ENCODE measurements at regions not wholly inside any gene's neighbourhood (a gene's known extent, or its start where the extent isn't known, plus 50 kb on each side); places are given as distances from the start of the nearest gene placed in this dataset.

DNA sequence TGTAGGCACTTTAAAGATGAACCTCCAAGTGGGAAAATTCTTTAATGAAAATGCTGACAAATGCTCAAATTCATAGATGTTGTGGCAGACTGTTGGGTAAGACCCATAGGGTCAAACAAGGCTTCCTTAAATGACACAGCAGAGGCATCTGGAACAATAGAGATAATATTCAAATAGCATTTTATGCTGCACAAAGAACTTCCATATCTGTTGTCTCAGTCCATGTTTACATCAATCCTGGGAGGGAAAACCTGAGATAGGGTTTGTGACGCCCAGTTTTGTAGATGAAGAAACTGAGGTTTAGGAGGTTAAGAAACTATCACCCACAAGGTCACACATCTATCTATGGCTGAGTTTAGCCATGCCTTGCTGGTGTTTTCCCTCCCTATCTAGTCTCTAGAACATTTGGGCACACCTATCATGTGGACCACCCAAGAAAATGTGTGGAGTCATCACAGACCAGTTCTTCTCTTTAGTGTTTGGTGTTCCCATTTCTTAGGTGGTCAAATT lies 106.4 kb downstream of the EHF start:
- Histone ChIP-seq H3K27me3 (ENCODE audit: insufficient read depth, low read length) (no peaks in the 10 kb centered on the region), H4K20me1 (ENCODE audit: insufficient read depth) (no peaks in the 10 kb centered on the region), H2AFZ (ENCODE audit: low read depth, low read length, poor library complexity, severe bottlenecking) (no peak overlapping the region), H3K4me2 (ENCODE audit: low read length) (no peak overlapping the region), H3K9me3 (ENCODE audit: control insufficient read depth in 1 of 2, insufficient read depth in 1 of 2, low read depth in 1 of 2, low read length in 2 of 2) (no peaks in the 10 kb centered on the region; a peak in 1 of 4 replicates), H3K4me1 (ENCODE audit: control insufficient read depth in 1 of 2, insufficient read depth in 2 of 2, low read length in 2 of 2) (peaks cover 0 to 11% of the 10 kb centered on the region in 2 experiments; a peak in 1 of 4 replicates), H3K4me3 (replicated peaks in 1 of 2; ENCODE audit: low read depth in 1 of 2, low read length in 2 of 2) (no peak overlapping the region), H3K79me2 (ENCODE audit: insufficient read depth, low read length) (no peaks in the 10 kb centered on the region), H3K9ac (ENCODE audit: low read length) (no peak overlapping the region), H3K27ac (ENCODE audit: low read depth, low read length) (no peak overlapping the region), H3K36me3 (ENCODE audit: control insufficient read depth in 1 of 2, insufficient read depth in 2 of 2, low read length in 2 of 2) (no peaks in the 10 kb centered on the region), H3K9me2 (ENCODE audit: insufficient read depth) (no peaks in the 10 kb centered on the region)
- TF ChIP-seq CEBPB (IDR thresholded peaks at IDR 0.05; ENCODE audit: low read depth) = no peak
- ATAC-seq (no peak), DNase-seq (ENCODE audit: low read depth, low spot score) (no peak)
- BruUV-seq (replicated peaks) = no TSS peak
- intact Hi-C loops (cut with micrococcal nuclease) = no loop called here
- RAD21 ChIA-PET (ENCODE audit: low non-redundant PET in 1 of 2, low total read pairs in 2 of 2, uncharacterized antibody in 2 of 2, unreplicated experiment in 2 of 2) = no interaction called here
- POLR2A ChIA-PET = no interaction called here
- CTCF ChIA-PET = no interaction called here

DNA sequence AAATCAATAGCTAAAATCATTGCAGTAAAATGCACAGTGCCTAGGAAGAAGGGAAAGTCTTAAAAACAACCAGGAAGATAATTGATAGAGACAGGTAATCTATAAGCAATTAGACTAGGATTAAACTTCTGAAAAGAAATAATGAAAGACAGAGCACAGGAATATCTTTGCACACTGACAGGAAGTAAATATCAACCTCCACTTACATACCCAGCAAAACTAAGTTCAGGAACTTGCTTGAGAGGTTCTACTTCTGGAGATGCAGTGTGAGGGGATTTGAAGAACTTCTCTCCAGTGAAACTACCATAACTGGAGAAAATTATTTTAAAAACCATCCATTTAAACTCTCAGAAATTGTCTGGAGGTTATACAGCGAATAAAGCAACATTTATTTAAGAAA lies 104.1 kb downstream of the EHF start:
- intact Hi-C loops (cut with micrococcal nuclease) = no loop called here
- Histone ChIP-seq H3K9me3 (ENCODE audit: control insufficient read depth in 1 of 2, insufficient read depth in 1 of 2, low read depth in 1 of 2, low read length in 2 of 2) (no peaks in the 10 kb centered on the region; a peak in 1 of 4 replicates), H3K9ac (ENCODE audit: low read length) (no peak overlapping the region), H3K27ac (ENCODE audit: low read depth, low read length) (no peak overlapping the region), H2AFZ (ENCODE audit: low read depth, low read length, poor library complexity, severe bottlenecking) (no peak overlapping the region), H3K4me1 (ENCODE audit: control insufficient read depth in 1 of 2, insufficient read depth in 2 of 2, low read length in 2 of 2) (no peaks in the 10 kb centered on the region), H3K79me2 (ENCODE audit: insufficient read depth, low read length) (no peaks in the 10 kb centered on the region), H3K36me3 (ENCODE audit: control insufficient read depth in 1 of 2, insufficient read depth in 2 of 2, low read length in 2 of 2) (no peaks in the 10 kb centered on the region), H4K20me1 (ENCODE audit: insufficient read depth) (no peaks in the 10 kb centered on the region), H3K4me2 (ENCODE audit: low read length) (no peak overlapping the region), H3K9me2 (ENCODE audit: insufficient read depth) (no peaks in the 10 kb centered on the region), H3K27me3 (ENCODE audit: insufficient read depth, low read length) (no peaks in the 10 kb centered on the region), H3K4me3 (replicated peaks in 1 of 2; ENCODE audit: low read depth in 1 of 2, low read length in 2 of 2) (no peak overlapping the region)
- ChIA-PET CTCF (no interaction called here), POLR2A (no interaction called here), RAD21 (ENCODE audit: low non-redundant PET in 1 of 2, low total read pairs in 2 of 2, uncharacterized antibody in 2 of 2, unreplicated experiment in 2 of 2) (no interaction called here)
- TF ChIP-seq FOSL1 (IDR thresholded peaks at IDR 0.05; ENCODE audit: low read depth) = no peak
- no TSS peak for BruUV-seq (replicated peaks)
- DNase-seq (ENCODE audit: low read depth, low spot score) (no peak), ATAC-seq (no peak)

DNA sequence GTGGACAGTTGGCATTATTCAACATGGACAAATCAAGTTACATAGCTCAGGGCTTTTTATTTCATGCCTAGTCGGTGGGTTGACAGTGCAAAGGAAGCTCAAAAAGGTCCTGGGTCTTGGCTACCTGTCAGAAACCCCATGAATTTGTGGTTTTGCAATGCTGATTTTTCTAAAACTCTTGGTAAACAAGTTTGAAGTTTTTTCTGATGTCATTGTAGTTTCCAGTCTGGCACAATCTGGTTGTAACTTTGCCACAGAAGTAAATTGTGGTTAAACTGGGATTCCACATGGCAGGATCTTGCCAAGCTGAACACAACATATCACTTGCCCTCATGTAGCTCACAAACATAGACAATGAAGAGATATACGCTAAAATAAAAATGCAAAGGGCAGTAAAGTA lies 100.8 kb downstream of the EHF start:
- TF ChIP-seq ELF1 (IDR thresholded peaks at IDR 0.05; ENCODE audit: borderline replicate concordance, low read depth) (no peak), EZH2phosphoT487 (IDR thresholded peaks at IDR 0.05; ENCODE audit: borderline replicate concordance) (no peak), POLR2AphosphoS5 (IDR thresholded peaks at IDR 0.05; ENCODE audit: low read depth, low read length) (no peak), ZNF274 (IDR thresholded peaks at IDR 0.05; ENCODE audit: low read depth, low read length) (no peak), RAD21 (IDR thresholded peaks at IDR 0.05; ENCODE audit: low read depth) (no peak), YY1 (IDR thresholded peaks at IDR 0.05; ENCODE audit: extremely low read depth, insufficient replicate concordance, low read depth, low read length) (no peak), EZH2 (IDR thresholded peaks at IDR 0.05) (no peak)
- TF ChIP-seq, protein P1, sequence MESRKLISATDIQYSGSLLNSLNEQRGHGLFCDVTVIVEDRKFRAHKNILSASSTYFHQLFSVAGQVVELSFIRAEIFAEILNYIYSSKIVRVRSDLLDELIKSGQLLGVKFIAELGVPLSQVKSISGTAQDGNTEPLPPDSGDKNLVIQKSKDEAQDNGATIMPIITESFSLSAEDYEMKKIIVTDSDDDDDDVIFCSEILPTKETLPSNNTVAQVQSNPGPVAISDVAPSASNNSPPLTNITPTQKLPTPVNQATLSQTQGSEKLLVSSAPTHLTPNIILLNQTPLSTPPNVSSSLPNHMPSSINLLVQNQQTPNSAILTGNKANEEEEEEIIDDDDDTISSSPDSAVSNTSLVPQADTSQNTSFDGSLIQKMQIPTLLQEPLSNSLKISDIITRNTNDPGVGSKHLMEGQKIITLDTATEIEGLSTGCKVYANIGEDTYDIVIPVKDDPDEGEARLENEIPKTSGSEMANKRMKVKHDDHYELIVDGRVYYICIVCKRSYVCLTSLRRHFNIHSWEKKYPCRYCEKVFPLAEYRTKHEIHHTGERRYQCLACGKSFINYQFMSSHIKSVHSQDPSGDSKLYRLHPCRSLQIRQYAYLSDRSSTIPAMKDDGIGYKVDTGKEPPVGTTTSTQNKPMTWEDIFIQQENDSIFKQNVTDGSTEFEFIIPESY (IDR thresholded peaks at IDR 0.05; ENCODE audit: extremely low read depth, insufficient replicate concordance, low read length) = no peak
- no peaks in the 10 kb centered on the region for H3K9me2 ChIP-seq (ENCODE audit: insufficient read depth)
- no peak overlapping the region for H2AFZ ChIP-seq (ENCODE audit: low read depth, low read length, poor library complexity, severe bottlenecking)
- no peaks in the 10 kb centered on the region for H3K27me3 ChIP-seq (ENCODE audit: insufficient read depth, low read length)
- no peaks in the 10 kb centered on the region for H3K79me2 ChIP-seq (ENCODE audit: insufficient read depth, low read length)
- no peak overlapping the region for H3K27ac ChIP-seq (ENCODE audit: low read depth, low read length)
- H3K9me3 ChIP-seq (ENCODE audit: control insufficient read depth in 1 of 2, insufficient read depth in 1 of 2, low read depth in 1 of 2, low read length in 2 of 2) = no peaks in the 10 kb centered on the region; a peak in 1 of 4 replicates
- DNase-seq (ENCODE audit: low read depth, low spot score) (no peak), ATAC-seq (no peak)
- ChIA-PET CTCF (no interaction called here), RAD21 (ENCODE audit: low non-redundant PET in 1 of 2, low total read pairs in 2 of 2, uncharacterized antibody in 2 of 2, unreplicated experiment in 2 of 2) (no interaction called here), POLR2A (interaction anchor here (1.5 kb wide), 1 partner anchor 10 kb away, joined by 3 read pairs; no protein-coding TSS in a partner anchor)
- H3K9ac ChIP-seq (ENCODE audit: low read length) = no peak overlapping the region
- intact Hi-C loops (cut with micrococcal nuclease) = no loop called here
- H4K20me1 ChIP-seq (ENCODE audit: insufficient read depth) = no peaks in the 10 kb centered on the region
- no peak overlapping the region for H3K4me3 ChIP-seq (replicated peaks in 1 of 2; ENCODE audit: low read depth in 1 of 2, low read length in 2 of 2)
- no peaks in the 10 kb centered on the region for H3K36me3 ChIP-seq (ENCODE audit: control insufficient read depth in 1 of 2, insufficient read depth in 2 of 2, low read length in 2 of 2)
- H3K4me2 ChIP-seq (ENCODE audit: low read length) = no peak overlapping the region
- H3K4me1 ChIP-seq (ENCODE audit: control insufficient read depth in 1 of 2, insufficient read depth in 2 of 2, low read length in 2 of 2) = no peaks in the 10 kb centered on the region
- no TSS peak for BruUV-seq (replicated peaks)
